Stimulated activated CD4-positive, alpha-beta T cell treated with anti-CD3 and anti-CD28 coated beads, TNF-alpha, amount 100 ng/mL, for 48 hours (primary cell): ENCODE measurements at regions not wholly inside any gene's neighbourhood (a gene's known extent, or its start where the extent isn't known, plus 50 kb on each side); places are given as distances from the start of the nearest gene placed in this dataset.

Experiments used
- DNase-seq, 3 donors: peaks; one replicate each; pipeline ENCODE4 v3.0.0-alpha.2; 2020; ENCODE audit warnings: low read depth in 3 of 3

DNA sequence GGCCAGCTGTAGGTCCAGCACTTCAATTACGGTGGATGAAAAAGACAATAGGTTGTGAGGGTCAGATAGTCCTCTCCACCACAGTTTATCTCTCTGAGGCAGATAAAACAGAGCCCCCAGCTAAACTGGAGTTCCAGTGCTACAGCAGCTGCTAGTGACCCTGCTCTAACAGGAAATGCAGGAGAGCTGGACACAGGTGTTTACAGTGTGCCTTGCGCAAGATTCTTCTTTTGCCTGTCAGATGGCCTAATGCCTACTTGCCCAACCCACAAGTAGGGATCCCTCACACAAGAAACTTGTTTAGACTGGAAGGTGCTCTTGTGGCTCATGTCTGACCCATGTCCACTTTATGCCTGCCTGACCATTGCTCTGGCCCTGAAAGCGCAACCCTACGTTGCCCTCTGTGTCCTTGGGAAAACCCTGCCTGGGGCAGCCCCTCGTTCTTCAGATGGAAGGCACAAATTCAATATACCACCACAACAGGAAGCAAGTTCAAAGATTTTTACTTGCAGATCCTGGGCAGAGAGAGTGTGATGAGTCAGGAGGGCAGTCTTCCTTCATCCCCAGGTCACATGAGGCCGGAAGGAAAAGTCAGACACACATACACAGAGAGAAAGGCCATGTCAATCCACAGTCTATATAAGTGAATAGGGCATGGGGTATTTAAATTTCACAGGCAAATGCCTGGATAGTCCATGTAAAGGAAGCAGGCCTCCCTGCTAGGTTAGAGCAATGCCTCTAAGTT, 105.1 kb upstream of the ADGRL3 start:
- no peak for DNase-seq

DNA sequence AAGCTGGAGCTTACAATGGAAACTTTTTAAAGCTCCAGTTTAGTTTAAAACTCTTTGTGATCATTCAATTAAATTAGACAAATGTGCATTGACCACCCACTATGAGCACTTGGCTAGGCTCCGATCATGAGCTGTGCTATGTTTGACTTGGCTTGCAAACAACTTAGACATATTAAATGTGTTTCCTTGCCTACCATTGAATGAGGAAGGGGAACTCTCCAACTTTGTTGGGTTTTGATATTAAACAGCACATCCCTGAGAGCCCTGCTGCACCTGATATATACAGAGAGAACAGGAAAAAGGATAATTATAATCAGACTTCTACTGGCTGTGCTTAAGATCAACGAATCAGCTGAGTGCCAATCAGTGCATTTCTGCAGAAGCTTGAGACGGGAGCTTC, 71.4 kb upstream of the ADGRL3 start:
- DNase-seq, result no peak

DNA sequence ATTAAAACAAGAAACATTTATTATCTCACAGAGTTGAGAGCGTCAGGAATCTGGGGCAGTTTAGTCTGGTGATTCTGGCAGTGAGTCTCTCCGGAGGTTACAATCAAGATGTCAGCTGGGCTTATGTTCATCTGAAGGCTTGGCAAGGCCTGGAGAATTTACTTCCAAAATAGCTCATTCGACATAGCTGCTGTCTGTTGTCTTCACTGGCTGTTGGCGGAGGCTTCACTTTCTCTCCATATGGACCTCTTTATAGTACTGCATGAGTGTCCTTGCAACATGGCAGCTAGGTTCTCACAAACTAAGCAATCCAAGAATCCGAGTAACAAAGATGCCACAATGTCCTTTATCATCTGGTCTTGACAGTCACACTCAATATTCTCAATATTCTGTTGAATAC, 70.2 kb upstream of the ADGRL3 start:
- no peak for DNase-seq

DNA sequence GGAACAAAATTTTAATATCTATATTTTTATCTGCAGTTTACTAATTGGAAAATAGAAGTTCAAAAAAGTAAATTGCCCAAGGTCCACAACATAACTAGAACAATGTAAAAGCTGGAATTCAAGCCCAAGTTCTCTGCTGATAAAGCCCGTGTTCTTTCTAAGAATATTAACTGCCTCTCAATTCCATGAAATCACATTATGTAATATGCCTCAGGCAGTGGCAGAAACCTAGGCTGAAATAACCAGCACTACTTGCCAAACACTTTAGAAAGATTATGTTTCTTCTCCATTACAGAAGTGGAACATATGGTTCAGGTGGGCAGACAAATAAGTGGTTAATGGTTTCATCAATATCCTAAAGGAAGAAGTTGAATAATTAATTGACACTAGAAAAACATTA, 56.7 kb upstream of the ADGRL3 start:
- no peak for DNase-seq

DNA sequence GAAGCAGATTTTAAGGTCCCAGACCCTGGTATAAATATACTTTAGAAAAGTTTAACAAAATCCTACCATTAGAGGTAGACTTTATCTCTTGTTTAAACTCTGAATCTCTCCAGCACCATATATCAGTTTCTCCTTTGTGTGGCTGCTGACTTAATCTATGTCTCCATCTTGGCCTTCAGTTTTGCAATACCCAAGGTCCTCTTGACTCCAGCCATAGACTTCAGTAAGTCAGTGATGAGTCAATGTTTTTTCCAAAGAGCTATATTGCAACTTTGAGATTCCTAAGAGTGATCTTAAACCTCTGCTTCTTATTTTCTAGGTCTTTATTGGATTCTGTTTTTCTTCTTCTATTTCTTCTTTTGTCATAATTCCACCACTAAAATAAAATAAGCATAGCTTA, 50.8 kb upstream of the ADGRL3 start:
- no peak for DNase-seq
